Bronchial epithelial cell (primary cell): ENCODE measurements at regions not wholly inside any gene's neighbourhood (a gene's known extent, or its start where the extent isn't known, plus 50 kb on each side); places are given as distances from the start of the nearest gene placed in this dataset.

Experiments
- DNase-seq: peaks from one replicate; pipeline ENCODE4 v3.0.0-alpha.2; 2010; ENCODE audit warnings: low read depth
- FAIRE-seq: peaks from 2 replicates; lab custom pipeline; 2011; peaks lifted over from hg19 to GRCh38; lab: Jason Lieb, UNC
- H3K27me3 ChIP-seq: 2 replicates; pipeline ENCODE4 v1.5.1; 2011; ENCODE audit warnings: low read length; ENCODE audit not compliant: control insufficient read depth, insufficient read depth
- H3K36me3 ChIP-seq: 2 replicates; pipeline ENCODE4 v1.5.1; 2011; ENCODE audit warnings: low read length; ENCODE audit not compliant: control insufficient read depth, insufficient read depth
- H3K4me3 ChIP-seq: 2 replicates; pipeline ENCODE4 v1.5.1; 2011; ENCODE audit warnings: mild to moderate bottlenecking, low read depth, low read length, control low read depth
- TF ChIP-seq, protein P1 (sequence below): IDR thresholded peaks from 2 replicates; pipeline ENCODE4 v1.5.1; 2011; ENCODE audit warnings: mild to moderate bottlenecking, moderate library complexity, low read length, control low read depth, inconsistent platforms; ENCODE audit not compliant: insufficient read depth, severe bottlenecking

DNA sequence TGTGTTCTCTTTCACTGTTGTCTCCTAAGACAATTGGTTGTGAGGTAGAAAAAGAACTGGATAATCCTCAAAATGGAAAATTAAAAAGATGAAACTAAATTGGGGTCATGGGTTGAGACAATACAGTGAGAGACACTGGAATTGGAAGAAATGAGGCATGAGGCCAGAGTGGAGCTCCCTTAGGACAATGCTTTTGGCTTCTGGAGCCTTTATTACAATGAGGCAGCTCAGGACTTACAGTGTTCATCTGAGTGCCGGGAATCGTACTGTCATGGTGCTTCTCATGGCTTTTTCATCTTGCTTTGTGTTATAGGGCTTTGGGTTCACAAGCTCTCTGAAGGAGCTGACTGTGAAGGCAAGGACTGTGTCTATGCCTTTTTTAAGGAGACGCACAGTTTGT lies 293.5 kb downstream of the SOX2 start:
- Histone ChIP-seq H3K36me3 (no peaks in the 10 kb centered on the region), H3K27me3 (no peaks in the 10 kb centered on the region), H3K4me3 (no peak overlapping the region)
- FAIRE-seq (no peak), DNase-seq (no peak)
- TF ChIP-seq, protein P1, sequence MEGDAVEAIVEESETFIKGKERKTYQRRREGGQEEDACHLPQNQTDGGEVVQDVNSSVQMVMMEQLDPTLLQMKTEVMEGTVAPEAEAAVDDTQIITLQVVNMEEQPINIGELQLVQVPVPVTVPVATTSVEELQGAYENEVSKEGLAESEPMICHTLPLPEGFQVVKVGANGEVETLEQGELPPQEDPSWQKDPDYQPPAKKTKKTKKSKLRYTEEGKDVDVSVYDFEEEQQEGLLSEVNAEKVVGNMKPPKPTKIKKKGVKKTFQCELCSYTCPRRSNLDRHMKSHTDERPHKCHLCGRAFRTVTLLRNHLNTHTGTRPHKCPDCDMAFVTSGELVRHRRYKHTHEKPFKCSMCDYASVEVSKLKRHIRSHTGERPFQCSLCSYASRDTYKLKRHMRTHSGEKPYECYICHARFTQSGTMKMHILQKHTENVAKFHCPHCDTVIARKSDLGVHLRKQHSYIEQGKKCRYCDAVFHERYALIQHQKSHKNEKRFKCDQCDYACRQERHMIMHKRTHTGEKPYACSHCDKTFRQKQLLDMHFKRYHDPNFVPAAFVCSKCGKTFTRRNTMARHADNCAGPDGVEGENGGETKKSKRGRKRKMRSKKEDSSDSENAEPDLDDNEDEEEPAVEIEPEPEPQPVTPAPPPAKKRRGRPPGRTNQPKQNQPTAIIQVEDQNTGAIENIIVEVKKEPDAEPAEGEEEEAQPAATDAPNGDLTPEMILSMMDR, result no peak

DNA sequence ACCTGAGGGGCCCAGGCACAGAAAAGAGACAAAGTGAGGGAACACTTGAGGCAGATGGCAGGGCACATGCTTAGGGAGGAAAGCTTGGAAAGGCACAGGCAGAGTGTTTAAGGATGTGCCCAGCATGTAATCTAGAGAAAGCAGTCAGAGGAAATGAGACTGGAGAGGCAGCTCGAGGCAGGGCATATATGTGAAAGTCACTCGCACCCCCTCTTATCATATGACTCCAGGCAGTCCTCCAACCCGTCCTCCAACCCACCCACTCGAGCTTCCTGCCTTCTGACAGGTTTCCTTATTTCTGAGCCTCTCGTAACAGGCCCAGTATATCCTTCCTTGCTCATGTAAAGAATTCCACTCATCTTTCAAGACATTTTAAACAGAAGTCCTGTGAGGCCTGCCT lies 294.0 kb downstream of the SOX2 start:
- FAIRE-seq (no peak), DNase-seq (no peak)
- no peaks in the 10 kb centered on the region for H3K36me3 ChIP-seq
- no peak overlapping the region for H3K4me3 ChIP-seq
- TF ChIP-seq, protein P1, result no peak
- no peaks in the 10 kb centered on the region for H3K27me3 ChIP-seq

DNA sequence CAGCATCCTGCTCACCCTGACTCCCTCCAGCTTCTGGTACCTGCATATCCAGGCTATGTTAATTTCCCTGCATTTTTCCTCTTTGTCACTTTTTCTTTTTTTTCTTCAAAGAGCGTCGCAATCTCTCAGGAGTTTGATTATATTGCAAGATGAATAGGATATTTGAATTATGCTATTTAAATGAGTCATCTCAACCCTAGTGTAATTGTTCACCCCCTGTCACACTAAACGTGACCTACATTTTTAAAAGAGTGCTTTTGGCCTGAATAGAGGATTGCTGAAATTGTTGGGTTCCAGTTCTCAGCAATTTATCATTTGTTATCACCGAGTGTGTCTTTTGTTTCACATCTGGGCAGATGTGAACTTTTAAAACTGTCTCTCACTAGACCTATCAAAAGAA lies 294.7 kb downstream of the SOX2 start:
- TF ChIP-seq, protein P1, result no peak
- DNase-seq (no peak), FAIRE-seq (no peak)
- no peak overlapping the region for H3K4me3 ChIP-seq
- H3K27me3 ChIP-seq, result no peaks in the 10 kb centered on the region
- no peaks in the 10 kb centered on the region for H3K36me3 ChIP-seq

DNA sequence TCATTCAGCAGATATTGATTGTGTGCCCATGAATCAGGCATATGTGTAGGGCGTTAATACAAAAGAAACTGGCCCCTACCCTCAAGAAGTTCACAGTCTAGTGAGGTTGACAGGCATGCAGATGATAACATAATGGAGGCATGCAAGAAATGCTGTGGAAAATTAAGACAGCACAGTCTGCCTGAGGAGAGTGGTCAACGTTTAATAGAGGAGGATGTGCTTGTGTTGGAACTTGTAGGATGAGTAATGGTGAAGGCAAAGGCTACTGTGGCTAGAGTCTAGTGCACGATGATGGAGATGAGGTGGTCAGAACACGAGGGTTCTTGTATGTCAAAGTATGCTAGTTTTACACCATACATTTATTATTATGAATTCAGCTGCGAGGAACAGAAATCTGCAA lies 295.7 kb downstream of the SOX2 start:
- FAIRE-seq (no peak), DNase-seq (peak; percentile 58)
- TF ChIP-seq, protein P1, result no peak
- no peaks in the 10 kb centered on the region for H3K36me3 ChIP-seq
- H3K4me3 ChIP-seq, result no peak overlapping the region
- no peaks in the 10 kb centered on the region for H3K27me3 ChIP-seq

DNA sequence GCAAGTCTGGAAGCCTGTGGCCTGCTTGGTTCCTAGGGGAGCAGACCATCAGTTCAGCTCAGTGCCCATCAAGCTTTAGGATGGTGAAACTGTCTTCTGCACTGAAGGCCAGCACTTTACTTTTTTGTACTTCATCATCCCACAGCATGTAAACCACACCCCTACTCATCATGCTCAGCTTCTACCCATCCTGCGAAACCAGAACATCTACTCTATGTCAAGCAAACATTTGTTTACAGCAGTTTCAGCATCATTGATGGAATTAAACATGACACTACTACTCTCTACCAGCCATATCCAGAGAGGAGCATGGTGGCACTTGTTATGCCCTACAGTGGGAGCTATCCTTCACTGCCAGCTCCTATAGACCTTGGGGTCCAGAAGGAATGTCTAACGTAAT lies 306.6 kb downstream of the SOX2 start:
- no peak for FAIRE-seq
- Histone ChIP-seq H3K27me3 (no peaks in the 10 kb centered on the region), H3K36me3 (no peaks in the 10 kb centered on the region), H3K4me3 (no peak overlapping the region)
- DNase-seq, result no peak
- TF ChIP-seq, protein P1, result no peak

DNA sequence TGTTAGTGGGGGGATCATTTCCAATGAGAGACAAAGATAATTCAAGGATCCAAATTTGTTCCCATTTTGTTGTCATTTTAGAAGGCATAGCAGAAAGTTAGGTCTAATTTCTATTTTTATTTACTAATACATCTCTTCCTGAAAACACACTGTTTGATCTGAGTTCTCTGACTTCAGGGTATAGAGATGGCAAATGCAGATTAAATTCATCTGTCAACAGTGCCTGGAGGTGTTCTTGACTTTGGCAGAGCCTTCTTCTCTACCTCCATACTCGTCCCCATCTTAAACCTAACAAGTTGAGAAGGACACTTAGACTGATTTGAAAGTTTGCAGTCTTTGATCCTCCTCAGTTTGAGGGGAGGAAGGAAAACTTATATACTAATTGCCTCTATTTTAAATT lies 308.2 kb downstream of the SOX2 start:
- FAIRE-seq (no peak), DNase-seq (no peak)
- no peaks in the 10 kb centered on the region for H3K27me3 ChIP-seq
- no peaks in the 10 kb centered on the region for H3K36me3 ChIP-seq
- no peak overlapping the region for H3K4me3 ChIP-seq
- TF ChIP-seq, protein P1, result no peak
